H9 (cell line): ENCODE measurements at regions not wholly inside any gene's neighbourhood (a gene's known extent, or its start where the extent isn't known, plus 50 kb on each side); places are given as distances from the start of the nearest gene placed in this dataset.
A peak's percentile ranks its signal among the peaks of the same experiment; 100 is the strongest.

ENCODE experiments used
- DNase-seq: peaks from one replicate; pipeline ENCODE4 v3.0.0-alpha.2; 2017
- H2AFZ ChIP-seq: one replicate; pipeline ENCODE4 v1.6.1; 2013; ENCODE audit warnings: mild to moderate bottlenecking, low read length, control low read depth, moderate library complexity
- H2AK5ac ChIP-seq: 2 replicates; pipeline ENCODE4 v1.6.1; 2013; ENCODE audit warnings: low read length, control low read depth, mixed read lengths; ENCODE audit not compliant: insufficient read length
- H2BK120ac ChIP-seq: one replicate; pipeline ENCODE4 v1.6.1; 2013; ENCODE audit warnings: low read depth, mild to moderate bottlenecking, low read length, control low read depth, inconsistent platforms; ENCODE audit not compliant: poor library complexity, severe bottlenecking
- H2BK12ac ChIP-seq: 2 replicates; pipeline ENCODE4 v1.6.1; 2013; ENCODE audit warnings: low read length, control low read depth, mixed read lengths, low read depth; ENCODE audit not compliant: insufficient read length
- H2BK15ac ChIP-seq: 2 replicates; pipeline ENCODE4 v1.6.1; 2013; ENCODE audit warnings: low read depth, low read length, control low read depth
- H2BK20ac ChIP-seq: one replicate; pipeline ENCODE4 v1.6.1; 2013; ENCODE audit warnings: low read depth, mild to moderate bottlenecking, low read length, control low read depth, inconsistent platforms; ENCODE audit not compliant: poor library complexity, severe bottlenecking
- H2BK5ac ChIP-seq: 2 replicates; pipeline ENCODE4 v1.6.1; 2013; ENCODE audit warnings: low read length, control low read depth, mixed read lengths; ENCODE audit not compliant: insufficient read length
- H3K14ac ChIP-seq: 2 replicates; pipeline ENCODE4 v1.6.1; 2013; ENCODE audit warnings: low read length, control low read depth; ENCODE audit not compliant: insufficient read depth
- H3K18ac ChIP-seq: 2 replicates; pipeline ENCODE4 v1.6.1; 2013; ENCODE audit warnings: low read depth, mild to moderate bottlenecking, mixed read lengths, low read length, control low read depth; ENCODE audit not compliant: insufficient read length
- H3K23ac ChIP-seq: 2 replicates; pipeline ENCODE4 v1.6.1; 2013; ENCODE audit warnings: low read length, control low read depth, mixed read lengths, low read depth; ENCODE audit not compliant: insufficient read length
- H3K23me2 ChIP-seq: 2 replicates; pipeline ENCODE4 v1.6.1; 2013; ENCODE audit warnings: low read depth, mild to moderate bottlenecking, mixed read lengths, low read length, control low read depth; ENCODE audit not compliant: insufficient read length, poor library complexity, severe bottlenecking
- H3K27ac ChIP-seq: 2 replicates; pipeline ENCODE4 v1.5.1; 2013; ENCODE audit warnings: low read length, control low read depth, mixed read lengths, low read depth; ENCODE audit not compliant: insufficient read length
- H3K27me3 ChIP-seq: 2 replicates; pipeline ENCODE4 v1.6.1; 2013; ENCODE audit warnings: low read length, control low read depth, inconsistent platforms; ENCODE audit not compliant: insufficient read depth
- H3K4ac ChIP-seq: 2 replicates; pipeline ENCODE4 v1.6.1; 2013; ENCODE audit warnings: low read depth, mild to moderate bottlenecking, control low read depth, inconsistent platforms, low read length, moderate library complexity
- H3K4me1 ChIP-seq: 2 replicates; pipeline ENCODE4 v1.6.1; 2013; ENCODE audit warnings: low read length, control low read depth, inconsistent platforms; ENCODE audit not compliant: insufficient read depth
- H3K4me2 ChIP-seq: 2 replicates; pipeline ENCODE4 v1.6.1; 2013; ENCODE audit warnings: low read length, control low read depth, mixed read lengths; ENCODE audit not compliant: insufficient read length, insufficient read depth
- H3K56ac ChIP-seq: 2 replicates; pipeline ENCODE4 v1.6.1; 2013; ENCODE audit warnings: low read depth, mild to moderate bottlenecking, mixed read lengths, low read length, control low read depth; ENCODE audit not compliant: insufficient read length
- H3K79me1 ChIP-seq: 2 replicates; pipeline ENCODE4 v1.6.1; 2013; ENCODE audit warnings: low read depth, mild to moderate bottlenecking, moderate library complexity, low read length, control low read depth, inconsistent platforms; ENCODE audit not compliant: insufficient read depth, poor library complexity, severe bottlenecking
- H3K79me2 ChIP-seq: 2 replicates; pipeline ENCODE4 v1.6.1; 2013; ENCODE audit warnings: low read length, control low read depth, inconsistent platforms; ENCODE audit not compliant: insufficient read depth
- H3K9ac ChIP-seq: 2 replicates; pipeline ENCODE4 v1.6.1; 2013; ENCODE audit warnings: low read length, control low read depth, mixed read lengths; ENCODE audit not compliant: insufficient read length; ENCODE audit errors: extremely low read depth
- H3K9me3 ChIP-seq: one replicate; pipeline ENCODE4 v1.6.1; 2013; ENCODE audit warnings: low read depth, low read length, inconsistent platforms; ENCODE audit not compliant: control insufficient read depth
- H3T11ph ChIP-seq: one replicate; pipeline ENCODE4 v1.6.1; 2013; ENCODE audit warnings: mild to moderate bottlenecking, low read length, control low read depth, inconsistent platforms
- H4K20me1 ChIP-seq: one replicate; pipeline ENCODE4 v1.6.1; 2013; ENCODE audit not compliant: control insufficient read depth, insufficient read length, insufficient read depth
- H4K5ac ChIP-seq: 2 replicates; pipeline ENCODE4 v1.6.1; 2013; ENCODE audit warnings: low read depth, mild to moderate bottlenecking, mixed read lengths, low read length, control low read depth; ENCODE audit not compliant: insufficient read length
- H4K8ac ChIP-seq: replicated peaks from 2 replicates; pipeline ENCODE4 v1.6.1; 2013; ENCODE audit warnings: low read length, control low read depth, mixed read lengths, low read depth; ENCODE audit not compliant: insufficient read length
- H4K91ac ChIP-seq: 2 replicates; pipeline ENCODE4 v1.6.1; 2013; ENCODE audit warnings: low read depth, mild to moderate bottlenecking, moderate library complexity, mixed read lengths, low read length, control low read depth; ENCODE audit not compliant: insufficient read length
- H3K27ac Mint-ChIP-seq, 3 experiments: 2 replicates in 2 of 3; 3 replicates in 1 of 3; pipeline ENCODE4 v1.8.0; 2020 to 2021; ENCODE audit warnings: mixed read lengths in 3 of 3, mild to moderate bottlenecking in 1 of 3, moderate library complexity in 1 of 3
- H3K27me3 Mint-ChIP-seq: 2 replicates; pipeline ENCODE4 v1.8.0; 2021; ENCODE audit warnings: low read depth, mild to moderate bottlenecking, moderate library complexity, mixed read lengths
- H3K36me3 Mint-ChIP-seq, 3 experiments: 2 replicates in 2 of 3; 3 replicates in 1 of 3; pipeline ENCODE4 v1.8.0; 2020 to 2021; ENCODE audit warnings: low read depth in 3 of 3, mixed read lengths in 3 of 3; ENCODE audit not compliant: insufficient read depth in 1 of 3
- H3K4me1 Mint-ChIP-seq, 2 experiments: 2 replicates each; pipeline ENCODE4 v1.8.0; 2020; ENCODE audit warnings: mixed read lengths in 2 of 2
- H3K4me3 Mint-ChIP-seq, 2 experiments: 2 replicates in 1 of 2; 3 replicates in 1 of 2; pipeline ENCODE4 v1.8.0; 2020 to 2021; ENCODE audit warnings: mild to moderate bottlenecking in 2 of 2, mixed read lengths in 2 of 2, moderate library complexity in 1 of 2
- H3K9me3 Mint-ChIP-seq, 2 experiments: 2 replicates in 1 of 2; 3 replicates in 1 of 2; pipeline ENCODE4 v1.8.0; 2020; ENCODE audit warnings: mild to moderate bottlenecking in 2 of 2, mixed read lengths in 2 of 2, moderate library complexity in 1 of 2
- CTCF ChIP-seq: fragments of 200-600 bp; sonication (generic); conservative IDR thresholded peaks from 3 replicates; pipeline ENCODE4 v1.8.0; 2021; ENCODE audit warnings: antibody characterized with exemption, mild to moderate bottlenecking
- WGBS: extraction: QIAGEN DNeasy Blood & Tissue Kit; methylation state at CpG from one replicate; pipeline ENCODE4 v1.1.7; 2013; ENCODE audit warnings: missing lambda C conversion rate, low lambda C conversion rate, mixed read lengths; ENCODE audit not compliant: insufficient read length; ENCODE audit errors: extremely low coverage; 5-methylcytosine and 5-hydroxymethylcytosine counted together

DNA sequence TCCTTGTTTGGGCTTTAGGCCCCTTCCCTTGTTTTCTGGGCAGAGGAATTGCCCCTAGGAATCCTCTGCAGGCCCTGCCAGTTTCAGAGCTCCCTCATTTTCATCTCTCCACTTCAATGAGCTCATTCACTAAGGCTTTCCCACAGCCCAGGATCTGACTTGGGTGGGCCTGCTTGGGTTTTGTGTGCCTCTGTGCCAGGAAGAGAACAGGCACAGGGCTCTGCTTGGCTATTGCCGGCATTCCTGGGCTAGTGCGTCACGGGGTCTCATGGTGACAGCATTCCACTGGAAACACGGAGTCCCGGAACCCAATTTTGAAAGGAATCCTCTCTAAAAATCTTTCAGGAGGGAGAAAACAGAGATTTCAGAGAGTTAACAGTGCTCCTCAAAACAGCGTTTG, 150.5 kb downstream of the VCX3A start:
- Mint-ChIP-seq H3K27ac (peak overlapping the region; percentile 21 to 71 (median 26); a peak in 3 of 7 replicates), H3K9me3 (no peaks in the 10 kb centered on the region; a peak in 1 of 5 replicates), H3K4me1 (peaks cover 43 to 47% of the 10 kb centered on the region in 2 experiments), H3K4me3 (no peak overlapping the region), H3K27me3 (no peaks in the 10 kb centered on the region), H3K36me3 (0 out of 7 replicates have a peak, but pooled peaks cover 0 to 3% (median 0%) of the 10 kb centered on the region in 3 experiments)
- Histone ChIP-seq H3K27ac (no peak overlapping the region), H2BK12ac (no peak overlapping the region), H4K5ac (no peak overlapping the region), H3K4me2 (no peak overlapping the region), H3K27me3 (no peaks in the 10 kb centered on the region), H3K9me3 (no peaks in the 10 kb centered on the region), H3K4ac (no peak overlapping the region), H3K79me2 (no peaks in the 10 kb centered on the region), H3T11ph (no peak overlapping the region), H3K14ac (peak overlapping the region; percentile 68; the same call in 1 of the 2 replicates), H3K9ac (no peak overlapping the region), H4K91ac (no peak overlapping the region), H3K79me1 (no peaks in the 10 kb centered on the region), H2BK120ac (no peak overlapping the region), H2BK5ac (no peak overlapping the region), H3K23me2 (no peaks in the 10 kb centered on the region), H3K56ac (no peak overlapping the region), H4K20me1 (no peaks in the 10 kb centered on the region), H3K23ac (no peak overlapping the region), H2AFZ (no peak overlapping the region), H3K18ac (no peak overlapping the region), H2BK20ac (no peak overlapping the region), H4K8ac (no peak overlapping the region), H3K4me1 (peaks cover 14% of the 10 kb centered on the region), H2BK15ac (no peak overlapping the region), H2AK5ac (no peak overlapping the region)
- DNase-seq, result no peak
- WGBS, result no CpG with 5 or more reads among the region's 6 CpGs
- TF ChIP-seq CTCF, result no peak
